Type B pancreatic cell (in vitro differentiated cells): ENCODE measurements at regions not wholly inside any gene's neighbourhood (a gene's known extent, or its start where the extent isn't known, plus 50 kb on each side); places are given as distances from the start of the nearest gene placed in this dataset.

Experiments
- DNase-seq: peaks from one replicate; pipeline ENCODE4 v3.0.0; 2021; ENCODE audit warnings: mixed read lengths; ENCODE audit not compliant: unreplicated experiment; ENCODE audit errors: extremely low spot score
- H3K27ac Mint-ChIP-seq: 2 replicates; pipeline ENCODE4 v1.8.0; 2021; ENCODE audit warnings: mild to moderate bottlenecking, mixed read lengths
- H3K27me3 Mint-ChIP-seq: 2 replicates; pipeline ENCODE4 v1.8.0; 2021; ENCODE audit warnings: mixed read lengths
- H3K36me3 Mint-ChIP-seq: 2 replicates; pipeline ENCODE4 v1.8.0; 2021; ENCODE audit warnings: mixed read lengths
- H3K4me1 Mint-ChIP-seq: one replicate; pipeline ENCODE4 v1.8.0; 2021; ENCODE audit warnings: mixed read lengths; ENCODE audit not compliant: unreplicated experiment
- H3K4me3 Mint-ChIP-seq: 2 replicates; pipeline ENCODE4 v1.8.0; 2021; ENCODE audit warnings: mild to moderate bottlenecking, mixed read lengths
- H3K9me3 Mint-ChIP-seq: 2 replicates; pipeline ENCODE4 v1.8.0; 2021; ENCODE audit warnings: mixed read lengths
- TF ChIP-seq, protein P1 (sequence below): fragments of 200-600 bp; sonication (generic); conservative IDR thresholded peaks from 2 replicates; pipeline ENCODE4 v1.5.0; 2021; ENCODE audit warnings: antibody characterized with exemption, mild to moderate bottlenecking

DNA sequence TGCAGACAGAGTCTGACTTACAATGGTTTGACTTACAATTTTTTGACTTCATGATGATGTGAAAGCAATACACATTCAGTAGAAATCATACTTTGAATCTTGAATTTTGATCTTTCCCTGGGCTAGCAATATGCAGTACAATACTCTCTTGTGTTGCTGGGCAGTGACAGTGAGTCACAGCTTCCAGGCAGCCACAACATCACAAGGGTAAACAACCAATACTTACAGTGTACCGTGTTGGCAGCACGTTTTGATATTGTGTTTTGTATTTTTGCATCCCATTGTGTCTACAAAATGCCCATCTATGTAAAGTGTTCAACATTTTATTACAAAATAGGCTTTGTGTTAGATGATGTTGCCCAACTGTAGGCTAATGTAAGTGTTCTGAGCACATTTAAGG lies 150.9 kb downstream of the NTMT2 start:
- no peak for DNase-seq
- no peaks in the 10 kb centered on the region for H3K27me3 Mint-ChIP-seq
- H3K4me1 Mint-ChIP-seq, result no peaks in the 10 kb centered on the region
- TF ChIP-seq, protein P1, sequence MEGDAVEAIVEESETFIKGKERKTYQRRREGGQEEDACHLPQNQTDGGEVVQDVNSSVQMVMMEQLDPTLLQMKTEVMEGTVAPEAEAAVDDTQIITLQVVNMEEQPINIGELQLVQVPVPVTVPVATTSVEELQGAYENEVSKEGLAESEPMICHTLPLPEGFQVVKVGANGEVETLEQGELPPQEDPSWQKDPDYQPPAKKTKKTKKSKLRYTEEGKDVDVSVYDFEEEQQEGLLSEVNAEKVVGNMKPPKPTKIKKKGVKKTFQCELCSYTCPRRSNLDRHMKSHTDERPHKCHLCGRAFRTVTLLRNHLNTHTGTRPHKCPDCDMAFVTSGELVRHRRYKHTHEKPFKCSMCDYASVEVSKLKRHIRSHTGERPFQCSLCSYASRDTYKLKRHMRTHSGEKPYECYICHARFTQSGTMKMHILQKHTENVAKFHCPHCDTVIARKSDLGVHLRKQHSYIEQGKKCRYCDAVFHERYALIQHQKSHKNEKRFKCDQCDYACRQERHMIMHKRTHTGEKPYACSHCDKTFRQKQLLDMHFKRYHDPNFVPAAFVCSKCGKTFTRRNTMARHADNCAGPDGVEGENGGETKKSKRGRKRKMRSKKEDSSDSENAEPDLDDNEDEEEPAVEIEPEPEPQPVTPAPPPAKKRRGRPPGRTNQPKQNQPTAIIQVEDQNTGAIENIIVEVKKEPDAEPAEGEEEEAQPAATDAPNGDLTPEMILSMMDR, result no peak
- H3K27ac Mint-ChIP-seq, result no peak overlapping the region
- H3K36me3 Mint-ChIP-seq, result no peaks in the 10 kb centered on the region
- H3K9me3 Mint-ChIP-seq, result no peaks in the 10 kb centered on the region
- no peak overlapping the region for H3K4me3 Mint-ChIP-seq

DNA sequence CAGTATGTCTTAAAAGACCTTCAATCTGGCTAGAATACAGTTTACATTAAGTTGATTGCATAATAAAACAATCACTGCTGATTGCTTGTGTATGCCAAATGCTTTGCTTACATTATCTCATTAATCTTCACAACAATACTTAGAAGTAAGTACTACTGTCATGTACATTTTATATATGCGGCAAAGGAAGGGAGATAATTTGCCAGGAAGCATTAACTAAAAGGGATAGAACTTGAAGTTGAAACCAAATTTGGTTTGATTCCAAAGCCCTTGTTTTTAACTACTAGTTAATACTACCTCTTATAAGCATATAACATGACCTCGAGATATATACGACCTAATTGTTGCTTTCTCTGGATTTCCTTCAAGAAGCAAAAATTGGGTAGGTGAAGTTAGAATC lies 155.8 kb downstream of the NTMT2 start:
- Mint-ChIP-seq H3K4me3 (no peak overlapping the region), H3K9me3 (no peaks in the 10 kb centered on the region), H3K36me3 (no peaks in the 10 kb centered on the region), H3K4me1 (peaks cover 7% of the 10 kb centered on the region), H3K27me3 (no peaks in the 10 kb centered on the region), H3K27ac (no peak overlapping the region)
- no peak for DNase-seq
- TF ChIP-seq, protein P1, result no peak

DNA sequence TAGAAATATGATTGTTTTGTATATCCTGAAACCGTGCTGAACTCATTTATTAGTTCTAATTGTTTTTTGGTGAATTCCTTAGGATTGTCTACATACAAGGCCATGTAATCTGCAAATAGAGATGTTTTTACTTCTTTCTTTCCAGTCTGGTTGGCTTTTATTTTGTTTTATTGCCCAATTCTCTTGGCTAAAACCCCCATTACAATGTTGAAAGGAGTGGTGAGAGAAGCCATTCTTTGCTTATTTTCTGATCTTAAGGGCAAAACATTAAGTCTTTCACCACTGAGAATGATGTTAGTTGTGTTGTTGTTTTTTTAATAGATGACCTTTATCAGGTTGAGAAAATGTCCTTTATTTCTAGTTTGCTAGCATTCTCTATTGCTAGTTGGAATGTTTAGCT lies 157.3 kb downstream of the NTMT2 start:
- no peak for DNase-seq
- H3K9me3 Mint-ChIP-seq, result no peaks in the 10 kb centered on the region
- H3K27me3 Mint-ChIP-seq, result no peaks in the 10 kb centered on the region
- TF ChIP-seq, protein P1, result no peak
- H3K36me3 Mint-ChIP-seq, result no peaks in the 10 kb centered on the region
- H3K27ac Mint-ChIP-seq, result no peak overlapping the region
- no peak overlapping the region for H3K4me3 Mint-ChIP-seq
- H3K4me1 Mint-ChIP-seq, result peaks cover 12% of the 10 kb centered on the region

DNA sequence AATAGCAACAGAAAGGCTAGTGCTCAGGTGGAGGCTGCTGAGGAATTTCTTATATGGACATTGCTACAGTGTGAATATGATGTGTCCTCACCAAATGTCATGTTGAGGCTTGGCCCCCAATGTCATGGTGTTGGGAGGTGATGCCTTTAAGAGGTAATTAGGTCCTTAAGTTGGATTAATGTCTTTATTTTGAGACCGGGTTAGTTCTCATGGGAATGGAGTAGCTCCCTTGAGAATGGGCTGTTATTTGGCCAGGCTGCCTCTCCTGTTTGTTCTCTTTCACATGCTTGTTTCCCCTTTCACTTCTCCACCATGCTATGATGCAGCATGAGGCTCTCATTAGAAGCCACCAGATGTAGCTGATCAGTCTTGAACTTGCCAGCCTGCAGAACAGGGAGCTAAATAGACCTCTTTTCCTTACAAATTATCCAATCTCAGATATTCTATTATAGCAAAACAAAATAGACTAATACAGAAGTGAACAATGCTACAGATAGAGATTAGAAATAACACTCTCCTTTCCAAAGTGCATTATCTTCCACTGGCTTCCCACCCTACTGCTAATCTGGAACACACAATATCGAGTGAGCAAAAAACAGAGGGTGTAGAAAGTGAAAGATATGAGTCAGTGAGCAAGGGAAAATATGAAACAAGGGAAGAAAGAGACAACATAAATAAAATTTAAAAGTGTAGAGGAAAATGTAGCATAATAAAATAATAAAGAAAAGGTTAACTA lies 160.2 kb downstream of the NTMT2 start:
- Mint-ChIP-seq H3K36me3 (no peaks in the 10 kb centered on the region), H3K27me3 (no peaks in the 10 kb centered on the region), H3K9me3 (no peaks in the 10 kb centered on the region), H3K4me1 (peaks cover 25% of the 10 kb centered on the region), H3K27ac (no peak overlapping the region), H3K4me3 (no peak overlapping the region)
- DNase-seq, result no peak
- TF ChIP-seq, protein P1, result no peak

DNA sequence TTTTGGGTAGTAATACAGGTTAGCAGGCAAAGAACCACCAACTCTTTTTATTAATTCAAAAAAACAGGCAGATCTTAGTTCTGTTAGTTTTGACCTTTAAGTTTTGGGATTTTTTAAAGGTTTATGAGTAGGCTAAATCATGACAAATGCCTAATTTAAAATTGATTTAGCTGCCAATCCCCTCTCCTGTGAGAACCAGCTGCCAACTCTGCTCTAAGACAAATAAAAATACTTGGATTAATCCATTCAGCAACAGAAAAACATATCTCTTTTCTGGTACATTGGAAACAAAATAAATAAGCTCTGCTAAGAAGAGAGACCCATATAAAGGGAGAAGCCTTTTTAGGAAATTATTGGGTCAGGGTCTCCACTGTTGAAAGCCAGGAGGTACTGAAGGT lies 160.8 kb downstream of the NTMT2 start:
- H3K27ac Mint-ChIP-seq, result no peak overlapping the region

More for the DNA sequence above, 160.8 kb downstream of the NTMT2 start:
- TF ChIP-seq, protein P1, result no peak
- H3K27me3 Mint-ChIP-seq, result no peaks in the 10 kb centered on the region
- no peak overlapping the region for H3K4me3 Mint-ChIP-seq
- no peaks in the 10 kb centered on the region for H3K36me3 Mint-ChIP-seq
- H3K9me3 Mint-ChIP-seq, result no peaks in the 10 kb centered on the region
- no peak for DNase-seq
- peaks cover 27% of the 10 kb centered on the region for H3K4me1 Mint-ChIP-seq
